OCI-LY3 (cell line): ENCODE measurements at regions not wholly inside any gene's neighbourhood (a gene's known extent, or its start where the extent isn't known, plus 50 kb on each side); places are given as distances from the start of the nearest gene placed in this dataset.

Experiments used
- H2AFZ ChIP-seq: fragments of 200-600, 300-600 bp; shearing (Covaris generic); 2 replicates; pipeline ENCODE4 v1.6.0; 2014; ENCODE audit warnings: antibody characterized with exemption, low read depth, low read length
- H3K27ac ChIP-seq: fragments of 200-600, 300-600 bp; sonication (generic); 2 replicates; pipeline ENCODE4 v1.5.1; 2014; ENCODE audit warnings: mild to moderate bottlenecking, low read length, moderate library complexity, mixed read lengths
- H3K27me3 ChIP-seq: fragments of 200-600, 300-600 bp; sonication (generic); 2 replicates; pipeline ENCODE4 v1.6.1; 2014; ENCODE audit warnings: low read depth, low read length, mixed read lengths
- H3K36me3 ChIP-seq: fragments of 200-600, 300-600 bp; sonication (generic); replicated peaks from 2 replicates; pipeline ENCODE3; 2014; ENCODE audit warnings: low read depth, low read length, mixed read lengths
- H3K4me1 ChIP-seq: fragments of 300-600, 200-600 bp; sonication (generic); 2 replicates; pipeline ENCODE4 v1.6.1; 2014; ENCODE audit warnings: low read length, mixed read lengths
- H3K4me2 ChIP-seq: fragments of 200-600, 300-600 bp; sonication (generic); 2 replicates; pipeline ENCODE4 v1.6.1; 2014; ENCODE audit warnings: low read length, mixed read lengths
- H3K4me3 ChIP-seq: fragments of 300-600, 200-600 bp; sonication (generic); 2 replicates; pipeline ENCODE4 v1.5.1; 2014; ENCODE audit warnings: antibody characterized with exemption, mild to moderate bottlenecking, low read length, moderate library complexity
- H3K79me2 ChIP-seq: fragments of 300-600, 200-600 bp; shearing (Covaris generic); 2 replicates; pipeline ENCODE4 v1.6.1; 2014; ENCODE audit warnings: mild to moderate bottlenecking, low read length, mixed read lengths
- H3K9ac ChIP-seq: fragments of 300-600, 200-600 bp; shearing (Covaris generic); 2 replicates; pipeline ENCODE4 v1.6.0; 2014; ENCODE audit warnings: mild to moderate bottlenecking, low read length, moderate library complexity
- H3K9me3 ChIP-seq: fragments of 200-600, 300-600 bp; shearing (Covaris generic); 2 replicates; pipeline ENCODE4 v1.6.1; 2014; ENCODE audit warnings: low read length, mixed read lengths; ENCODE audit not compliant: insufficient read depth
- H4K20me1 ChIP-seq: fragments of 200-600, 300-600 bp; sonication (generic); 2 replicates; pipeline ENCODE4 v1.6.1; 2016; ENCODE audit warnings: low read length, mixed read lengths; ENCODE audit not compliant: insufficient read depth
- EZH2phosphoT487 ChIP-seq: fragments of 200-600 bp; shearing (Covaris generic); IDR thresholded peaks from 2 replicates; pipeline ENCODE4 v1.6.1; 2018; ENCODE audit warnings: antibody characterized with exemption, mixed run types, low read depth
- TF ChIP-seq, protein P1 (sequence below): fragments of 200-600, 300-600 bp; sonication (generic); IDR thresholded peaks from 2 replicates; pipeline ENCODE4 v1.5.1; 2014; ENCODE audit warnings: antibody characterized with exemption, low read length, low read depth

DNA sequence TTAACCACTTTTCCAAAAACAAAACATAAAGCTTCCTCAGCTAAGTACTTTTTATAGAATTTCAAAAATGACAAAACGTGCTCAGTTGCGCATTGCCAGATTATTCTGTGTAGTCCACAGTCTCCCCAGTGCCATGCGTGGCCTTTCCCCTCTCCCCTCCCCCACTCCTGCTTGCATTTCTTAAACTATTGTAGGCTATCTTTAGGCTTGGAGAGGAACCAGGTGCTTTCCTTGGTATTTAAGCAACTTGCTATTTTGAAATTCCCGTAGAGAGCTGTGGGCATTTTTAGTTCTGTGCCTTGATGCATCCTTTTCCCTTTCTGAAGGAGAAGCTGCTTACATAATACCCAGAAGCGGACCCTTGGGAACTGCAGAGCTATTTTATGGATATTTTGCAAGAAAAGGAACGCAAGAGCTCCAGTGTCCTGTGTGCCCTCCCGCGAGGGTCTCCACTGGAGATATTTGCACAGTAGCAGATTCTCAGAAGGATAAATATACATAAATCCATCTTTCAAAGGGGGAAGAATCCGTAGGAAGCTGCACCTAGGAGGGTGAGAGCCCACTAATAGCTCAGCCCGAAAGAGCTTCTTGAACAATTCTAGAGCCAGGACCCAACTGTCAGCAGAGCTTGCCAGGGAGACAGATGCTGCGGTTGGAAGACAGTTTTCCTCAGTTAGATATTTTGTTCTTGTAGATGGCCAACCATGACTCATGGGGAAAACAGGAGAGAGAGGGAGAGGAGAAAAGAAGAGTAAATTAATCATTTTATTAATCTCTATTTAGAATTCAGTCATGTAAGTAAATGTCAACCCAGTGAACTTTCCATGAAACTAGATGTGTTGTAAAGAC lies 1298.3 kb upstream of the WWC1 start:
- no peaks in the 10 kb centered on the region for H3K4me1 ChIP-seq
- H4K20me1 ChIP-seq = no peaks in the 10 kb centered on the region
- no peak overlapping the region for H3K4me3 ChIP-seq
- H3K79me2 ChIP-seq = no peaks in the 10 kb centered on the region
- H3K36me3 ChIP-seq = no peaks in the 10 kb centered on the region
- TF ChIP-seq, protein P1, sequence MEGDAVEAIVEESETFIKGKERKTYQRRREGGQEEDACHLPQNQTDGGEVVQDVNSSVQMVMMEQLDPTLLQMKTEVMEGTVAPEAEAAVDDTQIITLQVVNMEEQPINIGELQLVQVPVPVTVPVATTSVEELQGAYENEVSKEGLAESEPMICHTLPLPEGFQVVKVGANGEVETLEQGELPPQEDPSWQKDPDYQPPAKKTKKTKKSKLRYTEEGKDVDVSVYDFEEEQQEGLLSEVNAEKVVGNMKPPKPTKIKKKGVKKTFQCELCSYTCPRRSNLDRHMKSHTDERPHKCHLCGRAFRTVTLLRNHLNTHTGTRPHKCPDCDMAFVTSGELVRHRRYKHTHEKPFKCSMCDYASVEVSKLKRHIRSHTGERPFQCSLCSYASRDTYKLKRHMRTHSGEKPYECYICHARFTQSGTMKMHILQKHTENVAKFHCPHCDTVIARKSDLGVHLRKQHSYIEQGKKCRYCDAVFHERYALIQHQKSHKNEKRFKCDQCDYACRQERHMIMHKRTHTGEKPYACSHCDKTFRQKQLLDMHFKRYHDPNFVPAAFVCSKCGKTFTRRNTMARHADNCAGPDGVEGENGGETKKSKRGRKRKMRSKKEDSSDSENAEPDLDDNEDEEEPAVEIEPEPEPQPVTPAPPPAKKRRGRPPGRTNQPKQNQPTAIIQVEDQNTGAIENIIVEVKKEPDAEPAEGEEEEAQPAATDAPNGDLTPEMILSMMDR = no peak
- TF ChIP-seq EZH2phosphoT487 = no peak
- no peak overlapping the region for H3K9ac ChIP-seq
- H2AFZ ChIP-seq = no peak overlapping the region
- no peak overlapping the region for H3K27ac ChIP-seq
- no peaks in the 10 kb centered on the region for H3K9me3 ChIP-seq
- no peaks in the 10 kb centered on the region for H3K27me3 ChIP-seq
- H3K4me2 ChIP-seq = no peak overlapping the region

DNA sequence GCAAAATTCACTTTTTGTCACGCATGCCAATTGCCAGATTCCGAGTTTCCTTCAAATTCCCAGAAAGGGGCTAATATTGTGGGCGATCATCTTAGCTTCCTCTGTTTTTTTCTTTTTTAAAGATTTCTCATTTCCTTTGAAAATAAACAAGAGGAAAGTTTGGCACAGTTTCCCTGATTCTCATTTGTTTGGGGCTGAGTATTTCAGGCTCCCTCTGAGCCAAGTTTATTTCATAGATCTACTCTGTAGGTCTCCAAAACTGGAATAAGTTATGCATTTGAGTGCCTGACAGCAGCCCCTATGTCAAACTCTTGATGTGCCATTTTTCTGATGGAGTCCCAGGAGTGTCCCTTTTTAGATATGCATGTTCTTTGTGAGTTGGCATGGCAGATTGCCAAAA lies 1297.2 kb upstream of the WWC1 start:
- Histone ChIP-seq H3K36me3 (no peaks in the 10 kb centered on the region), H3K27ac (no peak overlapping the region), H2AFZ (no peak overlapping the region), H4K20me1 (no peaks in the 10 kb centered on the region), H3K27me3 (no peaks in the 10 kb centered on the region), H3K9me3 (no peaks in the 10 kb centered on the region), H3K4me2 (no peak overlapping the region), H3K79me2 (no peaks in the 10 kb centered on the region), H3K4me1 (no peaks in the 10 kb centered on the region), H3K4me3 (no peak overlapping the region), H3K9ac (no peak overlapping the region)
- no peak for TF ChIP-seq EZH2phosphoT487
- TF ChIP-seq, protein P1 = no peak

DNA sequence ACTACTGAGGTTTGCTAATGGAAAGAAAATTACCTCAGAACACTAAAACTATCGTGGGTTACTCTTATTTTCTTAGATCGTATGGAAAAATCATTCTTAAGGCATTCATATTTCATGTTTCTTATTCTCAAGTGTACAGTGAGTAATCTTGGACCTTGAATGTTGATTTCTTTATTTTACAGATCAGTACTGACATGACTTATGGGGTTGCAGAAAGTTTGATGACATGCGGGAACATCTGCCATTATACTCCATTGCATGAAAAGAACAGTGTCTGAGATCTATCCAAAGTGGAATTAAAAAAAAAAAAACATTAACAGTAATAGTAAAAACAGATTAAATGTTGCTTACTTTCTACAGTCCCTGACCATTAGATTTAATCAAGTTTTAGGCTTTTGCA lies 1290.2 kb upstream of the WWC1 start:
- no peaks in the 10 kb centered on the region for H3K27me3 ChIP-seq
- no peak for TF ChIP-seq EZH2phosphoT487
- TF ChIP-seq, protein P1 = no peak
- H3K79me2 ChIP-seq = no peaks in the 10 kb centered on the region
- no peaks in the 10 kb centered on the region for H3K4me1 ChIP-seq
- no peak overlapping the region for H3K27ac ChIP-seq
- H3K9me3 ChIP-seq = no peaks in the 10 kb centered on the region
- no peak overlapping the region for H3K9ac ChIP-seq
- H3K36me3 ChIP-seq = no peaks in the 10 kb centered on the region
- no peak overlapping the region for H2AFZ ChIP-seq
- H4K20me1 ChIP-seq = no peaks in the 10 kb centered on the region
- H3K4me3 ChIP-seq = no peak overlapping the region
- H3K4me2 ChIP-seq = no peak overlapping the region

DNA sequence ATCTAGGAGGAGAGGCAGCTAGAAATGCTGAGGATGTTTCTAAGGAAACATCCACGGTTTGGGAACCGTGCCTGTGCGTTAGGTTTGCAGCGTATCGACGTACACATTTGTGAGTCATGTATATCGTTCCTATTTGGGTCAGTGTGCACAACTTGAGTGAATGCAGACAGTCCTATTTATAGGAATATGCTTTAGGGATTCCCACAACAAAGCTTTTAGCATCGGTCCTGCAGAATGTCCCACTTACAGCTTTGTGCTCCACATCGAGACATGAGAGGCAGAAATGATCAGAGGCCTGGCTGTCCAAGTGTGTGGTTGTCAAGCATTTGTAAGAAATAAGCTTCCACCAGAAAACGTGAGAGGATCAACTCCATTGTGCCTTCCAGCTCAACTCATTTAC lies 1282.7 kb upstream of the WWC1 start:
- no peaks in the 10 kb centered on the region for H3K79me2 ChIP-seq

More for the DNA sequence above, 1282.7 kb upstream of the WWC1 start:
- Histone ChIP-seq H3K27me3 (no peaks in the 10 kb centered on the region), H3K4me2 (no peak overlapping the region), H3K4me3 (no peak overlapping the region), H3K9ac (no peak overlapping the region), H3K36me3 (no peaks in the 10 kb centered on the region), H3K4me1 (no peaks in the 10 kb centered on the region), H3K9me3 (no peaks in the 10 kb centered on the region), H4K20me1 (no peaks in the 10 kb centered on the region), H2AFZ (no peak overlapping the region), H3K27ac (no peak overlapping the region)
- TF ChIP-seq EZH2phosphoT487 = no peak
- TF ChIP-seq, protein P1 = no peak
